ENCODE measurements at regions not wholly inside any gene's neighbourhood (a gene's known extent, or its start where the extent isn't known, plus 50 kb on each side); places are given as distances from the start of the nearest gene placed in this dataset.

DNA sequence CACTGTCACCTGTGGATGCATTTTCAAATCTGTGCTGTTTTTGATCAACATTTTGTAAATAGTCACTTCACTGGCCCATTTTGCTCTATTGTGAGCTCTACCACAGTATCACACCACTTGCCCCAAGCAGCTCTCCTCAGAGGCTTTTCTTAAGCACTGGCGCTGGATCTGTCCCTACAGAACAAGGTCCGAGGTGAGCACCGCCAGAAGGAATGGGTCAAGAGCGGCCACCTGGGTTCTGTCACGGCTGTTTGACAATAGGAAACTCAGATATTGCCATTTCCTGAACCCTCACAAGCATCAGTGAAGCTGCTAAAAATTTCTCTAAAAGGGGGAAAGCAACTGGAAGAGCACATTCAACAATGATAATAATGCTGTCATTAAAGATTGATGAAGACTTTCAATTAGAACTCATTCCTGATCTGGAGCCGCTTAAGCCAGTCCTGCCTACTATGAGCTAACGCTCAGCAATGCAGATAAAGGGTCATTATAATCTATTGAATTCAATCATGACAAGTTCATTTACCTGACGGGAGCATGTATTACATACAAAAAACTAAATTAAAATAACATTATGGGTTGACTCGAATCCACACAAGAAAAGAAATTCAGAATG is 514.0 kb downstream of the GALR1 start:
- DNase-seq = no peak

DNA sequence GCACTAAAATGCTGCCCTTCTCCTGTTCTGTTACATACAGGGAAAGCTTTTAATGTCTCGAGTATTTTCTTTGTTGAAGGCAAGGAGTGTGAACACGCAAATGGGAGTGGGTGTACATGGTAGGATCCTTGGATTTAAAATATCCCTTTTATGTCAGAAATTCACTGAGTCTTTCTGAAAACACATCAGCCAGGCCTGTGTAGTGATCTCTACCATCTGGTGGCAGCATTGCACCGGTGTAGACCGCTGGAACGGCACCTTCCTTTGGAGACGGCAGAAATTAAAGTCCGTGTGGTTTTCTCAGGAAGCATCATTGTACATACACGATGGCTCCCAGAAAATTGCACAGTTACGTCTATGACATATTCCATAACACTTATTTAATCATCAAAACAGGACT is 515.8 kb downstream of the GALR1 start:
- DNase-seq = no peak

DNA sequence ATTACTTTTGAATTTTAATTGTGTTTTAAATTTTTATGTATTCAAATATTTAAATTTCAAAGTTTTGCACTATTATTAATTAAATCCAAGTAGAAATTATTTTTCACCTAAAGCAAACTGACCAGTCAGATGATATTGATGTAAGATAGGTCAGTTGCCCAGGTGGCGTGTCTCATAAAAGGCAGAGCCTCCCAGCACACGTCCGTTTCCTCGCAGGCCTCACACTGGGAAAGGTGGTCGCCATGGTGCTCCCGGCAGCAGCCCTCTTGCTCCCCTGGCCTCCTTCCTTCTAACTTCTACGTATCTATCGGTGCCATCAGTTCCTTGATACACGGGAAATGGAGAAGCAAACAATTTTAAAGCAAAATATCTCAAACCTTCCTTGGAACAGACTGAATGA is 516.8 kb downstream of the GALR1 start:
- no peak for DNase-seq

DNA sequence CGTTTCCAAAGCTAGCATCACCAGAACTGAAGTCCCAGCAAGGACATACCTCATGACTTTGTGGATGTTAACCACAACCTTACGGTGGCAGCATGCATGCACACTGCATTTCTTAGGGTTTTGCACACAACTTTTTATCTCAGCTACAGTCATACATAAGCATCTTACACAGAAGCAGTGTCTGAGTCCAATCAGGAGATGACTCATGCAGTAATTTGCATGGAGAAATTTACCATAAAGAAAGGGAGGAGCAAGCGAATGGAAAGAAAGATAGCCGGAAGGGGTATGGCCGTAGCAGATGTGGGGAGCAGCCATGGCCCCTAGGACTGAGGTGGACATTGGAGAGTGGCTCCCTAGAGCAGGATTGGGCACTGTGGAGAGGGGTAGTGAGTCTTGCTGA is 522.5 kb downstream of the GALR1 start:
- DNase-seq = no peak

GRCh38 chr18:77776104-77776503 is 526.5 kb downstream of the GALR1 start:
- no peak for DNase-seq

- no peak for DNase-seq
These were observed 527.5 kb downstream of the GALR1 start for GRCh38 chr18:77777163-77777562.

DNA sequence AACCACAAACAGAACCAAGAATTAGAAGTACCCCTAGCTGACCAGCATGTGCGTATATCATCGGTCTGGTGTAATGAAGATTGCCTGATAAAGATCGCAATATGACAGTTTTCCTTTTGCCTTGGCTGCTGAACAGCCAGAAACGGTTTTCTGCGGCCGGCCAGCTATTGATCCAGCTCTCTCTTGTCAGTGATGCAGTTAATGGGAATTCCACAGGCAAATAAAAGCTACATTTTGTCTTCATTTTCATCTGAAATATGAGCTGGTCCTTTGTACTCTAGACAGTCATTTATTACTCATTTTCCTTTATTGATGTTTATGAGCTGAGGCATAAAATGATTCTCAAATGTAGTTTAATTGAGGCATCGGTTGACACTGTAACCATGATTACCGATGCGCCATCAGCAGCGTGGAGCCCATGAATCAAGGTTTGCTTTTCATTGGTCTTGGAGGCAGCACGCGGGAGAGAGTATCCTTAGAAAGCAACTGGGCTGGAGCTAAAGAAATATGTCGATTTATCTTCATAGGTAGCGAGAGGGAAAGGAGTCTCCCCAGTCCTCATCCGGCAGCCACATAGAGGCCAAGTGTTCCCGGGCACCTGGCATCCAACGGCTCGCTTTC is 535.2 kb downstream of the GALR1 start:
- DNase-seq = no peak

DNA sequence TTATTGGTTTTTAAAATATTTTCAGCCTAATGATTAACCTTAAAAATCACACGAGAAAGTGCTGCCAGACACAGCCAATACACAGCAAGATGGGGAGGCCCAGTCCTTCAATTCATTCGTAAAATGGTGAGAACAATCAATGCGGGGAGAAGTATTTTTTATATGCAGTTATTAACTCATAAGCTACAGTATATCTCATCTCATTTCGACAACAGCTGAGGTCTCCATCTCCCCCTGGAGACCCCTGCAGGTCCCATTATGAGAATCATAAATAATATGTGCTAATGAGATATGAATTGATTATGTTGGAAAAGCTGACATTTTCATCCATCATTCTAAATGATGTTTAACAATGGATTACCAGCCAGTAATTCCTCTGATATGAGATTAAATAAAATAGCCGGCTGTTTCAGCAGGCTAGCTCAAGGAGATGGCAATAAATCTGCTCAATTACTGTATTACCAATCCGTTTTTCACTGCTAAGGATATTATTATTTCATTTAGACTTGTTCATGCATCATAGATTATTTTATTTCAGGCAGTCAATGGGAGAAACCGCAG is 535.8 kb downstream of the GALR1 start:
- DNase-seq = no peak

DNA sequence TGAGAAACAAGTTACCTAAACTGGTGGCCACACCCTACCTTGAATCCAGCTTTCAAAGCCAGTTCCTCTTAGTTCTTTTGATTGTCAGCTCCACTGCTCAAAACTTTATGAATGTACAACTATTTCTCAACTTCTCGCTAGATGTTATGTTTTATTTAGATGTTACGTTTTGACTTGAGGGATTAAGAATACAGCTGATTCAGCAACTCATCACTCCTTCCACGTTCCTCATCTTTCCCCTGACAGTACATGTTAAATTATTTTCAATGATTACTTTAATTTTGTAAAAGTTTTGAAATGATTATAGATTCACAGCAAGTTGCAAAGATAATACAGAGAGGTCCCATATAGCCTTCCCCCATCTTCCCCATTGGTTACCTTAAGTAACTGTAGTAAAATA is 553.4 kb downstream of the GALR1 start:
- DNase-seq = no peak

DNA sequence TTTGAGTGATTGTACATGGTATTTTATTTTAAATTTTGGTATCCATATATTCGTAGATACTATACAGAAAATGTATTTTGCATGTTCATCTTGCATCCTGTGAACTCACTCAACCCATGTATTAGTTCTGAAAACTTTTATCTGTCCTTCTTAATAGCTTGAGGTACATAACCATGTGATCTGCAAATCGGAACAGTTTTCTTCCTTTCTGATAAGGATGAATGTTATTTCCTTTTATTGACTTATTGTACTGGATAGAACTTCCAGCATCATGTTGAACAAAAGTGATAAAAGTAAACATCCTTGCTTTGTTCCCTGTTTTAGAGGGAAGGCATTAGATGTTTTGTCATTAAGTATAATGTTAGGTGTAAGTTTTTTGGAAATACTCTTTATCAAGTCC is 554.7 kb downstream of the GALR1 start:
- no peak for DNase-seq

GRCh38 chr18:77807650-77808049 is 558.0 kb downstream of the GALR1 start:
- DNase-seq = no peak

DNA sequence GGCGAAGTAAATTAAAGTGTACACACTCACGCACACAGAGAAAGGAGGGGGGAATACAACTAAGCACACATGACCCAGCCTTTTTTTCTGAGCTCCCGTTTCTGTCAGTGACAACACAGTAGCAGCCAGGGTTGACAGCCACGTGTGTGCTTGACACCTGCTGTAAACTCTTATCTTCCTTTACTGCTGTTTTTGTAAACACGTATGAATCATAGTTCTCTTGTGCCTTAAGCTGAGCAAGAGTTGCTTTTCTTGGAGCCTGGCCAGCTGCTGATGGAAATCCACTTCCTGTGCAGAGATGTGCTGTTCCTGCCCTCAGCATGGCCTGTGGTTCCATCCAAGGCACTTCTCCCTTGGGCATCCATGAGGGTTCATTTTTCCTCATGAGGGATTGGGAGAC is 561.9 kb downstream of the GALR1 start:
- DNase-seq = no peak

GRCh38 chr18:77815666-77816338 is 566.2 kb downstream of the GALR1 start:
- DNase-seq = no peak

DNA sequence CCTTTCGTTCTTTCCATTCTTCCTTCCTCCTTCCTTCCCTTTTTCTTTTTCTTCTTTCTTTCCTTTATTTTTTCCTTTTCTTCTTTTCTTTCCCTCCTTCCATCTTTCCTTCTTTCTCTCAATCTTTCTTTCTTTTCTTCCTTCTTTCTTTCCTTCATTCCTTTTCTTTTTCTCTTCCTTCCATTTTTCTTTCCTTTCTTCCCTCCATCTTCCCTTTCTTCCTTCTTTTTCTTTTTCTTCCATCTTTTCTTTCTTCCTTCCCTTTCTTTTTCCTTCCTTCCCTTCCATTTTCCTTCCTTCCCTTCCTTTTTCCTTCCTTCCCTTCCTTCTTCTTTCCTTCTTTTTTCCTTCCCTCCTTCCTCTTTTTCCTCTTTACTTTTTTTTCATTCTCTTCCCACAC is 568.7 kb downstream of the GALR1 start:
- no peak for DNase-seq

GRCh38 chr18:77820472-77820871 is 570.8 kb downstream of the GALR1 start:
- DNase-seq = no peak

DNA sequence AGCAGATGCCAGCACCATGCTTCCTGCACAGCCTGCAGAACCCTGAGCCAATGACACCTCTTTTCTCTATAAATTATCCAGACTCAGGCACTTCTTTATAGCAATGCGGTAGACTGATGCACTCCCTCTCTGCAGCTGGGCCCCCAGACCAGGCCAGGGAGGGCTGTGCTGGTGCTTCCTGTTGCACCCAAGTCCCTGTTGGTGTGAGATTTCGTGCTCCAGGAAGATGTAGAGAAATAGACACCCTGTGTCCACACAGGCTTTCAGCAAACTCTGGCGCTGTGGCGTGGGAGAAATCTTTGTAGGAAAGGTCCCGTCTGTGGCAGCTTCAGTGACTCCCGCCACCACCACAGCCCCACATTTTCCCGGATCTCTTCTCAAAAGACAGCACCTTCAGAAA is 572.2 kb downstream of the GALR1 start:
- DNase-seq = no peak

GRCh38 chr18:77822632-77823031 is 573.0 kb downstream of the GALR1 start:
- no peak for DNase-seq

GRCh38 chr18:77833807-77834206 is 584.2 kb downstream of the GALR1 start:
- no peak for DNase-seq

- no peak for DNase-seq
These were observed 602.2 kb downstream of the GALR1 start for GRCh38 chr18:77851802-77852201.

- DNase-seq = no peak
These were observed 604.2 kb downstream of the GALR1 start for GRCh38 chr18:77853859-77854258.

- DNase-seq = no peak
These were observed 608.3 kb downstream of the GALR1 start for GRCh38 chr18:77857678-77858655.

DNA sequence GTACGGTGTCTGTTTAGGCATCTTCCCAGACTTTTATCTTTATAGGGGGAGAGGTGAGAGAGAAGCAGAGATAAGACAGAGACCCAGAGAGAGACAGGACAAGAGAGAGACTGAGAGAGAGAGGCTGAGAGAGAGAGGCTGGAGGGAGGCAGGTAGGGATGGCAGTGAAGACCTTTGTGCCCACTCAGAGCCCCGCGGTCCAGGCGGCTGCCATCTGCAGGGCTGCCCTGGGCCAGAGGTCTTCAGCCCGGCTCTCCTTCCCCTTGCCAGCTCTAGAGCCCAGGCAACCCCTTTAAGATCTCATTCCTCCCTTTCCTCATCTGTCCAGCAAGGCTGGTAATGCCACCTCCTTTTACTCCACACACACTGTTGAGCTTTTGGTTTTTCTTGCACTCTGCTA is 610.0 kb downstream of the GALR1 start:
- DNase-seq = no peak
